ENCODE measurements at regions not wholly inside any gene's neighbourhood (a gene's known extent, or its start where the extent isn't known, plus 50 kb on each side); places are given as distances from the start of the nearest gene placed in this dataset.

DNA sequence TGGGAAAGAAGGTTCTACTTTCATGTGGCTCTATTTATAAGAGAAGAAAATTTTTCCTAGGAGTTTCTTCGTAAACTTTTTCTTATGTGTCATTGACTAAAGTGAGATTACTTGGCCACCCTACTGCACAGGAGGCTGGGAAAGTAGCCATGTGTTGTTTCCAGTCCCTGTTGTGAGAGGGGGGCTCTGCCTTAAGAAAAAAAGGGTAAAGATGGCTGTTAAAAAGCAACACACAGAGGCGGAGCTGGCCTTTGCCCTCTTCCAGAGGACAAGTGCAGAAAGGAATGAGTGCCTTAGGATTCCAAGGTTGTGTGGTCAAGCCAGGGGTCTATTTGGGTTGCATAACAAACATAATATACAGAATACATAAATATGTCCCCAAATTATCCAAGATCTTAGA, 230.0 kb upstream of the CXCR4 start:
- DNase-seq (ENCODE audit: extremely low spot score), result no peak
- POLR2A ChIA-PET, result no interaction called here
- CTCF ChIA-PET, result no interaction called here
- TF ChIP-seq CTBP1 (IDR thresholded peaks at IDR 0.05; ENCODE audit: borderline replicate concordance) (no peak), FOXA1 (IDR thresholded peaks at IDR 0.05) (no peak), LEF1 (IDR thresholded peaks at IDR 0.05; ENCODE audit: borderline replicate concordance) (no peak), L3MBTL2 (conservative IDR thresholded peaks at IDR 0.05) (no peak)

DNA sequence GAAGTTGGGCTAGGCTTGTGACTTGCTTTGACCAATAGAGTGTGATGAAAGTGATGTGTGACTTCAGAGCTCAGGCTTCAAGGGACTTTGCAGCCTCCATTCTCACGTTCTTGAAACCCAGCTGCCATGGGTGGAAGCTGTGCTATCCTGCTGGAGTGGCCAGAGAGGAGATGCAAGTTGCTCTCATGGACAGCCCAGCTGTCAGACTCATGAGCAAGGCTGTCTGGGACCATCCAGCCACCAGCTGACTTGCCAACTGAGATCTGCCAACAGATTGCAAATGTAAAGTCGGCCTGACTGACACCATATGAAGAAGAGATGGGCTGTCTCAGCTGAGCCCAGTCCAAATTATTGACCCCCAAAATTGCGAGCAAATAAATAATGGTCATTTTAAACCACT, 226.4 kb upstream of the CXCR4 start:
- DNase-seq (ENCODE audit: extremely low spot score), result no peak
- POLR2A ChIA-PET, result no interaction called here
- CTCF ChIA-PET, result no interaction called here

DNA sequence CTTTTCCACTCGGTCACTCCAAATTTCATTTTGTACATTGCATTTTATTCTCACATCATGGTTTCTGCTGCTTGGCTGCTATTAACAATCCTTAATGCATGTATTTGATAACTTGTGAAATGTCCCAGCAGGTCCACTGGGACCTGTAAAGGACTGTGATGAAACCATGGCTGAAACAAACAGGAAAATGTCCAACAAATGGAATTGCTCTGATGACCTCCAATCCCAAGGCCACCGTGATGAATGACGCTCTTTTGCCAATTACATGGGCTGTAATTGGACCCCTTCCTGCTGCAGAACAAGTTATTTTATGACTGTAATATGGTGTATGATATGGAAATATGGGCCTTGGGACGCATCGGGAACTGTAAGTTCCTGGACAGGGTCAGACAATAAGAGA, 224.2 kb upstream of the CXCR4 start:
- POLR2A ChIA-PET, result no interaction called here
- CTCF ChIA-PET, result no interaction called here

More for the DNA sequence above, 226.4 kb upstream of the CXCR4 start:
- TF ChIP-seq CTBP1 (IDR thresholded peaks at IDR 0.05; ENCODE audit: borderline replicate concordance) (no peak), ARNT (IDR thresholded peaks at IDR 0.05) (no peak), L3MBTL2 (conservative IDR thresholded peaks at IDR 0.05) (no peak), ZNF384 (IDR thresholded peaks at IDR 0.05) (no peak), HDGF (IDR thresholded peaks at IDR 0.05; ENCODE audit: borderline replicate concordance) (no peak), TARDBP (IDR thresholded peaks at IDR 0.05) (no peak)

DNA sequence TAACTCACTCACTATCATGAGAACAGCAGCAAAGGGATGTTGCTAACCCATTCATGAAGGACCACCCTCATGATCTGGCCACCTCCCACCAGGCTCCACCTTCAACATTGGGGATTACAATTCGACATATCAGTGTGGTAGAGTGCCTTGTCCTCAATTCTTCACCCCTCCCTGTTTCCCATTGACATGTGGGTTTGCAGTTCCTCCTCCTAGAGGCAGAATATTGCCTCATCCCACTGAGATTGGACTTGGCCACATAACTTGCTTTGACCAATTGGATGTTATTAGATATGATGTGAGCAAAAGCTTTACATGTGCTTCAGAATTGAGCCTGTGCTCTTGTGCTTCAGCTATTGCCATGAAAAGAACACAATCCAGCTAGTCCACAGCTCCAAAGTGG, 217.0 kb upstream of the CXCR4 start:
- DNase-seq (ENCODE audit: extremely low spot score), result no peak
- TF ChIP-seq ELF4 (IDR thresholded peaks at IDR 0.05) (no peak), PKNOX1 (IDR thresholded peaks at IDR 0.05) (no peak)
- ChIA-PET CTCF (no interaction called here), POLR2A (no interaction called here)

More for the DNA sequence above, 224.2 kb upstream of the CXCR4 start:
- no peak for DNase-seq (ENCODE audit: extremely low spot score)
- TF ChIP-seq L3MBTL2 (conservative IDR thresholded peaks at IDR 0.05), result no peak
- TF ChIP-seq FOXK2 (IDR thresholded peaks at IDR 0.05), result no peak
- no peak for TF ChIP-seq CTBP1 (IDR thresholded peaks at IDR 0.05; ENCODE audit: borderline replicate concordance)
- no peak for TF ChIP-seq SUZ12 (IDR thresholded peaks at IDR 0.05)
- no peak for TF ChIP-seq PKNOX1 (IDR thresholded peaks at IDR 0.05)
- TF ChIP-seq BHLHE40 (IDR thresholded peaks at IDR 0.05; ENCODE audit: borderline replicate concordance), result no peak
- TF ChIP-seq SP1 (IDR thresholded peaks at IDR 0.05), result no peak
- TF ChIP-seq NFRKB (IDR thresholded peaks at IDR 0.05), result no peak
- no peak for TF ChIP-seq LEF1 (IDR thresholded peaks at IDR 0.05; ENCODE audit: borderline replicate concordance)
- no peak for TF ChIP-seq TARDBP (IDR thresholded peaks at IDR 0.05)
- no peak for TF ChIP-seq FOXM1 (IDR thresholded peaks at IDR 0.05; ENCODE audit: borderline replicate concordance)
- TF ChIP-seq FOXA1 (IDR thresholded peaks at IDR 0.05), result no peak
- no peak for TF ChIP-seq ZNF384 (IDR thresholded peaks at IDR 0.05)
- no peak for TF ChIP-seq ELF4 (IDR thresholded peaks at IDR 0.05)
- no peak for TF ChIP-seq ARNT (IDR thresholded peaks at IDR 0.05)
- TF ChIP-seq HDGF (IDR thresholded peaks at IDR 0.05; ENCODE audit: borderline replicate concordance), result no peak

GRCh38 chr2:136332436-136333095, 214.6 kb upstream of the CXCR4 start:
- CTCF ChIA-PET, result no interaction called here
- DNase-seq (ENCODE audit: extremely low spot score), result no peak
- TF ChIP-seq SUZ12 (IDR thresholded peaks at IDR 0.05), result no peak
- no peak for TF ChIP-seq CTBP1 (IDR thresholded peaks at IDR 0.05; ENCODE audit: borderline replicate concordance)
- no peak for TF ChIP-seq NFRKB (IDR thresholded peaks at IDR 0.05)
- no peak for TF ChIP-seq FOXM1 (IDR thresholded peaks at IDR 0.05; ENCODE audit: borderline replicate concordance)
- TF ChIP-seq ARNT (IDR thresholded peaks at IDR 0.05), result no peak
- POLR2A ChIA-PET, result no interaction called here

DNA sequence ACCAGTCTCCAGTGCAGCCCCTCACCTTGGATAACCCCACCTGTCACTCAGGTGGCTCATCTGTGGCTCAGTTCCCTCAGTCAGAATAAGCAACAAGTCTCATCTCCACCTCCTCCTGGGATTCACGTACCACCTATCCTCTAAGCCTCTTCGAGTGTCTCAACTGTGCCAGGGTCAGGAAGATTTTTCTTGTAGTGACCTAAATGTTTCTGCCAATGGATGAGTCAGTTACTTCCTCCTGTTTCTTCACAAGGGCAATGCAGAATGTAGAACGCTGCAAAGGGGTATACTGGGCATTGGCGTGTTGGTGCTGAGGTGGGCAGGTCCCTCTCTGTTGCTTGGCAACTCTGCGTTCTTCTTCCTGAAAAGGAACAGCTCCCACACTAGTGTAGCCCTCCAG, 213.3 kb upstream of the CXCR4 start:
- no peak for DNase-seq (ENCODE audit: extremely low spot score)
- POLR2A ChIA-PET, result no interaction called here
- TF ChIP-seq FOXK2 (IDR thresholded peaks at IDR 0.05) (no peak), LEF1 (IDR thresholded peaks at IDR 0.05; ENCODE audit: borderline replicate concordance) (no peak), ARNT (IDR thresholded peaks at IDR 0.05) (no peak), FOXA1 (IDR thresholded peaks at IDR 0.05) (no peak), SP1 (IDR thresholded peaks at IDR 0.05) (no peak), CTBP1 (IDR thresholded peaks at IDR 0.05; ENCODE audit: borderline replicate concordance) (no peak), HDGF (IDR thresholded peaks at IDR 0.05; ENCODE audit: borderline replicate concordance) (no peak), FOXM1 (IDR thresholded peaks at IDR 0.05; ENCODE audit: borderline replicate concordance) (no peak), ZNF384 (IDR thresholded peaks at IDR 0.05) (no peak), PKNOX1 (IDR thresholded peaks at IDR 0.05) (no peak), ELF4 (IDR thresholded peaks at IDR 0.05) (no peak)
- CTCF ChIA-PET, result no interaction called here

- ChIA-PET POLR2A (no interaction called here), CTCF (interaction anchor here (0.6 kb wide), 1 partner anchor 1104 kb away, joined by 3 read pairs; no protein-coding TSS in a partner anchor)
- no peak for DNase-seq (ENCODE audit: extremely low spot score)
- no peak for TF ChIP-seq HDGF (IDR thresholded peaks at IDR 0.05; ENCODE audit: borderline replicate concordance)
- no peak for TF ChIP-seq TARDBP (IDR thresholded peaks at IDR 0.05)
Observed at GRCh38 chr2:136328207-136328795, 210.4 kb upstream of the CXCR4 start.

All from HEK293T (cell line).